A172 (cell line): ENCODE measurements at regions not wholly inside any gene's neighbourhood (a gene's known extent, or its start where the extent isn't known, plus 50 kb on each side); places are given as distances from the start of the nearest gene placed in this dataset.
A peak's percentile ranks its signal among the peaks of the same experiment; 100 is the strongest.
"Not testable (repeated sequence)": the region's sequence is repeated elsewhere in the genome, so short reads cannot be mapped to it uniquely, and the experiment has no call there.

Experiments used
- DNase-seq: peaks from one replicate; pipeline ENCODE4 v3.0.0-alpha.2; 2015; ENCODE audit warnings: low spot score

GRCh38 chr7:125391921-125392320 is 462.3 kb upstream of the POT1 start:
- peak; percentile 28 for DNase-seq

GRCh38 chr7:125390981-125391380 is 461.4 kb upstream of the POT1 start:
- DNase-seq, result no peak

- DNase-seq, result no peak
Observed at GRCh38 chr7:125386211-125386610, 456.6 kb upstream of the POT1 start.

- no peak for DNase-seq
Observed at GRCh38 chr7:125383324-125383723, 453.7 kb upstream of the POT1 start.

- DNase-seq, result no peak
Observed at GRCh38 chr7:125382401-125382800, 452.8 kb upstream of the POT1 start.

GRCh38 chr7:125375942-125376341 is 446.3 kb upstream of the POT1 start:
- no peak for DNase-seq

GRCh38 chr7:125370502-125370901 is 440.9 kb upstream of the POT1 start:
- no peak for DNase-seq

GRCh38 chr7:125363873-125364272 is 434.2 kb upstream of the POT1 start:
- DNase-seq, result peak; percentile 3

- no peak for DNase-seq
Observed at GRCh38 chr7:125358551-125359167, 429.0 kb upstream of the POT1 start.

- no peak for DNase-seq
Observed at GRCh38 chr7:125357676-125358455, 428.2 kb upstream of the POT1 start.

- peak; percentile 55 for DNase-seq
Observed at GRCh38 chr7:125355899-125356298, 426.3 kb upstream of the POT1 start.

- no peak for DNase-seq
Observed at GRCh38 chr7:125347269-125347668, 417.6 kb upstream of the POT1 start.

- no peak for DNase-seq
Observed at GRCh38 chr7:125338110-125338509, 408.5 kb upstream of the POT1 start.

GRCh38 chr7:125336326-125336725 is 406.7 kb upstream of the POT1 start:
- no peak for DNase-seq

- peak; percentile 1 for DNase-seq
Observed at GRCh38 chr7:125326666-125327255, 397.1 kb upstream of the POT1 start.

- peak; percentile 25 for DNase-seq
Observed at GRCh38 chr7:125316466-125316865, 386.8 kb upstream of the POT1 start.

- no peak for DNase-seq
Observed at GRCh38 chr7:125299003-125299765, 369.6 kb upstream of the POT1 start.

GRCh38 chr7:125279961-125280360 is 350.3 kb upstream of the POT1 start:
- DNase-seq, result no peak

GRCh38 chr7:125278318-125278717 is 348.7 kb upstream of the POT1 start:
- no peak for DNase-seq

GRCh38 chr7:125274742-125275141 is 345.1 kb upstream of the POT1 start:
- DNase-seq, result not testable (repeated sequence)

GRCh38 chr7:125264174-125264856 is 334.7 kb upstream of the POT1 start:
- DNase-seq, result not testable (repeated sequence)
